H1 (cell line): ENCODE measurements at regions not wholly inside any gene's neighbourhood (a gene's known extent, or its start where the extent isn't known, plus 50 kb on each side); places are given as distances from the start of the nearest gene placed in this dataset.

Source experiments
- KDM1A ChIP-seq: fragments of 200-600, 300-600 bp; sonication (generic); IDR thresholded peaks from 2 replicates; pipeline ENCODE4 v1.7.1; 2016; ENCODE audit warnings: mild to moderate bottlenecking, low read length, borderline replicate concordance
- POU5F1 ChIP-seq: IDR thresholded peaks from 2 replicates; pipeline ENCODE4 v1.6.1; 2011; ENCODE audit warnings: low read depth, mild to moderate bottlenecking, low read length, moderate library complexity
- SIN3A ChIP-seq, 2 experiments: IDR thresholded peaks in 1 of 2; conservative IDR thresholded peaks in 1 of 2; 2 replicates each; pipeline ENCODE4 v1.6.1; 2011 to 2012; ENCODE audit warnings: low read length in 2 of 2, improper control_type of control experiment in 1 of 2, low read depth in 1 of 2, mild to moderate bottlenecking in 1 of 2

GRCh38 chr12:65699251-65699650 lies 125.0 kb upstream of the HMGA2 start (continued):
- TF ChIP-seq SIN3A (conservative IDR thresholded peaks at IDR 0.05 in 1 of 2, IDR thresholded peaks at IDR 0.05 in 1 of 2; ENCODE audit: low read depth in 1 of 2, low read length in 2 of 2) (no peak), KDM1A (no peak), POU5F1 (no peak)
- TF ChIP-seq, all 59 proteins: peak for 0
